22Rv1 (cell line): ENCODE measurements at regions not wholly inside any gene's neighbourhood (a gene's known extent, or its start where the extent isn't known, plus 50 kb on each side); places are given as distances from the start of the nearest gene placed in this dataset.

ENCODE experiments used
- H3K27ac ChIP-seq: fragments of 450-650 bp; 2 replicates; pipeline ENCODE4 v1.5.1; 2017
- CTCF ChIP-seq: fragments of 450-650 bp; IDR thresholded peaks from 2 replicates; pipeline ENCODE4 v1.5.1; 2017; ENCODE audit warnings: mild to moderate bottlenecking
- ZFX ChIP-seq: fragments of 450-650 bp; IDR thresholded peaks from 2 replicates; pipeline ENCODE4 v1.6.1; 2017; ENCODE audit warnings: antibody characterized with exemption, borderline replicate concordance

GRCh38 chr20:10861090-10861489 lies 187.3 kb upstream of the JAG1 start:
- H3K27ac ChIP-seq, result no peak overlapping the region
- TF ChIP-seq ZFX (no peak), CTCF (no peak)

GRCh38 chr20:10861619-10862018 lies 187.8 kb upstream of the JAG1 start:
- no peak for TF ChIP-seq ZFX
- no peak for TF ChIP-seq CTCF
- no peak overlapping the region for H3K27ac ChIP-seq

- no peak overlapping the region for H3K27ac ChIP-seq
- no peak for TF ChIP-seq ZFX
- no peak for TF ChIP-seq CTCF
These were observed 189.7 kb upstream of the JAG1 start for GRCh38 chr20:10863337-10864060.

GRCh38 chr20:10864076-10864672 lies 190.4 kb upstream of the JAG1 start:
- H3K27ac ChIP-seq, result no peak overlapping the region
- no peak for TF ChIP-seq ZFX
- TF ChIP-seq CTCF, result no peak

- no peak for TF ChIP-seq CTCF
- no peak for TF ChIP-seq ZFX
- no peak overlapping the region for H3K27ac ChIP-seq
These were observed 194.5 kb upstream of the JAG1 start for GRCh38 chr20:10868299-10868698.

- no peak overlapping the region for H3K27ac ChIP-seq
- TF ChIP-seq ZFX, result no peak
- TF ChIP-seq CTCF, result no peak
These were observed 199.2 kb upstream of the JAG1 start for GRCh38 chr20:10873026-10873425.

GRCh38 chr20:10875653-10876052 lies 201.9 kb upstream of the JAG1 start:
- TF ChIP-seq CTCF (no peak), ZFX (no peak)
- no peak overlapping the region for H3K27ac ChIP-seq
